Keratinocyte (primary cell): ENCODE measurements at regions not wholly inside any gene's neighbourhood (a gene's known extent, or its start where the extent isn't known, plus 50 kb on each side); places are given as distances from the start of the nearest gene placed in this dataset.

ENCODE experiments used
- EZH2 ChIP-seq: IDR thresholded peaks from one replicate; pipeline ENCODE4 v1.6.1; 2012; ENCODE audit warnings: inconsistent platforms, mild to moderate bottlenecking, low read length, moderate library complexity
- TF ChIP-seq, protein P1 (sequence below), 3 experiments: IDR thresholded peaks in 1 of 3; conservative IDR thresholded peaks in 1 of 3; optimal IDR thresholded peaks in 1 of 3; 2 replicates in 2 of 3; 3 replicates in 1 of 3; pipeline versions ENCODE3 to v1.5.1; 2011; ENCODE audit warnings: low read length in 3 of 3, mild to moderate bottlenecking in 3 of 3, moderate library complexity in 2 of 3, control low read depth in 1 of 3, inconsistent platforms in 1 of 3; ENCODE audit not compliant: insufficient read depth in 2 of 3; ENCODE audit errors: extremely low read depth in 1 of 3

- TF ChIP-seq, protein P1, sequence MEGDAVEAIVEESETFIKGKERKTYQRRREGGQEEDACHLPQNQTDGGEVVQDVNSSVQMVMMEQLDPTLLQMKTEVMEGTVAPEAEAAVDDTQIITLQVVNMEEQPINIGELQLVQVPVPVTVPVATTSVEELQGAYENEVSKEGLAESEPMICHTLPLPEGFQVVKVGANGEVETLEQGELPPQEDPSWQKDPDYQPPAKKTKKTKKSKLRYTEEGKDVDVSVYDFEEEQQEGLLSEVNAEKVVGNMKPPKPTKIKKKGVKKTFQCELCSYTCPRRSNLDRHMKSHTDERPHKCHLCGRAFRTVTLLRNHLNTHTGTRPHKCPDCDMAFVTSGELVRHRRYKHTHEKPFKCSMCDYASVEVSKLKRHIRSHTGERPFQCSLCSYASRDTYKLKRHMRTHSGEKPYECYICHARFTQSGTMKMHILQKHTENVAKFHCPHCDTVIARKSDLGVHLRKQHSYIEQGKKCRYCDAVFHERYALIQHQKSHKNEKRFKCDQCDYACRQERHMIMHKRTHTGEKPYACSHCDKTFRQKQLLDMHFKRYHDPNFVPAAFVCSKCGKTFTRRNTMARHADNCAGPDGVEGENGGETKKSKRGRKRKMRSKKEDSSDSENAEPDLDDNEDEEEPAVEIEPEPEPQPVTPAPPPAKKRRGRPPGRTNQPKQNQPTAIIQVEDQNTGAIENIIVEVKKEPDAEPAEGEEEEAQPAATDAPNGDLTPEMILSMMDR (optimal IDR thresholded peaks at IDR 0.05 in 1 of 3, IDR thresholded peaks at IDR 0.05 in 1 of 3, conservative IDR thresholded peaks at IDR 0.05 in 1 of 3; ENCODE audit: extremely low read depth in 1 of 3, insufficient read depth in 2 of 3, low read length in 3 of 3): no peak
- no peak for TF ChIP-seq EZH2
Observed at GRCh38 chr14:46381674-46382073, 269.9 kb downstream of the RPL10L start.
